CD4-positive, alpha-beta T cell treated with Interferon alpha-2 for 1 hour (primary cell): ENCODE measurements at regions not wholly inside any gene's neighbourhood (a gene's known extent, or its start where the extent isn't known, plus 50 kb on each side); places are given as distances from the start of the nearest gene placed in this dataset.
"Not testable (repeated sequence)": the region's sequence is repeated elsewhere in the genome, so short reads cannot be mapped to it uniquely, and the experiment has no call there.

Source experiments
- DNase-seq, 2 donors: peaks; one replicate each; pipeline ENCODE4 v3.0.0-alpha.2; 2020 to 2022

- DNase-seq = not testable (repeated sequence)
Measured at GRCh38 chr3:28156599-28156998, 84.8 kb upstream of the CMC1 start.

DNA sequence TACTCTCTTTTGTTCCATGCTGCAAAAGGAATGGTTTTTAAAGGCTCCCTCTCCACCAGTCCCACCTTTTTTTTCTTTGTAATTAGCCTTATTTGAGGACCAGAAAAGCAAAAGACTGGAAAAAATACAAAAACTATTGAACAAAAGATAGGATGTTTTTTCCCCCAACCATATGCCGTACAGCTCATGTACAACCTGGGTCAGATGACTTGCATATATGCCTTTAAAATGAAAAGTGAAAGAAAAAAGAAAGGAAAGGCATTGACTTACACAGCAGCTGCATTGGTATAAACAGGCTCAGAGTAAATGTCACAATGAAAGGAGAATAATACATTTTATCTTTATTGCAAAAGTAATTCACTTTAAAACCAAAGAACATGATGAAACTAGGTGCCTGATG, 69.5 kb upstream of the CMC1 start:
- DNase-seq = peak in 1 of 2 donors; percentile 42

GRCh38 chr3:28172748-28173147, 68.7 kb upstream of the CMC1 start:
- no peak for DNase-seq

GRCh38 chr3:28173836-28174235, 67.6 kb upstream of the CMC1 start:
- no peak for DNase-seq

DNA sequence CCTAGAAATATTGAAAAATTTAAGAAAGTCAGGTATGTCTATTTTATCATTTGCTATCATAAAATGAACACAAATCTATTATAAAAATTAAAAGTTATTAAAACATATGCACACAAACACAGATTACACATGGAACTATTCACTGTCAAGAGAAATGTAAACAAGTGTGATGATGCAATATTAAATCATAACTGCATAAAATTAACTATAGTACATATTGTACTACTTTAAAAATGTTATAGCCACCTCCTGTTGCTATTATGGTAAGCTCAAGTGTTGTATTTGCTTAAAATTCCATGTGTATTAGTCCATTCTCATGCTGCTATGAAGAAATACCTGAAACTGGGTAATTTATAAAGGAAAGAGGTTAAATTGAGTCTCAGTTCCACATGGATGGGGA, 54.7 kb upstream of the CMC1 start:
- DNase-seq = no peak

GRCh38 chr3:28188686-28189085, 52.7 kb upstream of the CMC1 start:
- no peak for DNase-seq

DNA sequence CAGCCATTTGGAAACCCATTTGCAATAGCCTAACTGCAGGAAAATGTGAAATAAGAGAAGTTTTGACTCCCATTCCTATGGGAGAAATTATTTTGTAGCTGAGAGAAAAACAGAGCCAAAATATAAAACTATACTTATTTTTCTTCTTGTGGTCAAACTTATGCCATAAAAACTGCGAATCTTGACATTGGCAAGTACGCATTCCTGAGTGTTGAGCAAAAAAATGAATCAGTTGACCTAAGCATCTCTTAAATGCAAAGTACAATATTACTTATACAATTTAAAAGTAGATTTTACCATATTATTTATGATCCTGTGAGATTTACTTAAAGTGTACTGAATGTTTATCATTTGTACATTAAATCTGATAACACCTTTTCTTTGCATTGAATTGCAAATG, 50.1 kb upstream of the CMC1 start:
- DNase-seq = no peak
